ENCODE measurements at regions not wholly inside any gene's neighbourhood (a gene's known extent, or its start where the extent isn't known, plus 50 kb on each side); places are given as distances from the start of the nearest gene placed in this dataset.

DNA sequence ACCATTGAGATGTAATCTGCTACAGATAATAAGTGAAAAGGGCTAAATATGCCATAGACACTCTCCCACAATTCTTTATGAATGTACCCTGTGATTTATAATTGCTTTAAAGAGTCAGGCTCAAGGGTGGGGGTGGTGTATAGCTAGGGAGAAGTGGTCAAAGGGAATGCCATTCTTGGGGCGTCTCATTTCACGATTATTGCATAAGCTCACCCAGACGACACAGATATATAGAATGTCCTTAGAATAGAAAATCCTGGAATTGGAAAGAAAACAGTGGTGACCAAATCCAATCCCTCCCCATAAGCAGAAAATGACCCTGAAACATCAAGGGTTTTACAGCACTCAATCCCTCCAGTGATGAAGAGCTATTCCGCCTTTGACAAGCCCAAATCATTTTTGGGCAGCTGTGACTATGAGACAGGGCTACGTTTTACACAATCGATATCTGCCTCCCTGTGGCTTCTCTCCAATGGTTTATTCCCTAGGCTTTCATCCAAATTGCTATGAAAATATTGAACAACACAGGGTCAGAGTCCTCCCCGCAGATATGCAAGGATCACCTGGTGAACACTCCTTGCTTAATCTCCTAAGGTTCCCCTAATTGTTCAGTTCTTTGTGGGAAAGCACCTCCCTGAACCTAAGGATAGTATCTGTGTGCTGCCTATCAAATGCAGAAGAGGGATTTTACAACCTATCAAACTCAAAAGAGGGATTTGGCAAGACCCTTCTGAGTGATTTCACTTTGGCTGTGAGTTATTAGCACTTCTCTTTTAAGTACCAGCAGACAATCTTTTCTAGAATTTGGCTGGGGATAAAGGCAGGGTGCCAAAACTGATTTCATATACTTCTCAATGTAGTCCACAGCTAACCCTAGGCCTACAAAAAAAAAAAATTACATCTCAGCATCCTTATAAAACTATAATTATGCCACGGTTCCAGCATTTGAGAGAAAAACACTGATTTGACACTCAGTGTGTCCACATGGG, 144.9 kb upstream of the CDH6 start:
- no peaks in the 10 kb centered on the region for H3K4me1 ChIP-seq
- intact Hi-C loops (cut with DNase I) = no loop called here
- TF ChIP-seq POLR2A (IDR thresholded peaks at IDR 0.05) (no peak), POLR2AphosphoS5 (IDR thresholded peaks at IDR 0.05; ENCODE audit: insufficient read depth in 1 of 2, low read depth in 1 of 2) (no peak), CTCF (IDR thresholded peaks at IDR 0.05) (no peak)
- H3K4me3 ChIP-seq = no peak overlapping the region
- H3K9me3 ChIP-seq = no peaks in the 10 kb centered on the region
- H3K27me3 ChIP-seq = no peaks in the 10 kb centered on the region
- DNase-seq (ENCODE audit: extremely low spot score in 2 of 2) = no peak
- H3K36me3 ChIP-seq = no peaks in the 10 kb centered on the region
- H3K27ac ChIP-seq = no peak overlapping the region

DNA sequence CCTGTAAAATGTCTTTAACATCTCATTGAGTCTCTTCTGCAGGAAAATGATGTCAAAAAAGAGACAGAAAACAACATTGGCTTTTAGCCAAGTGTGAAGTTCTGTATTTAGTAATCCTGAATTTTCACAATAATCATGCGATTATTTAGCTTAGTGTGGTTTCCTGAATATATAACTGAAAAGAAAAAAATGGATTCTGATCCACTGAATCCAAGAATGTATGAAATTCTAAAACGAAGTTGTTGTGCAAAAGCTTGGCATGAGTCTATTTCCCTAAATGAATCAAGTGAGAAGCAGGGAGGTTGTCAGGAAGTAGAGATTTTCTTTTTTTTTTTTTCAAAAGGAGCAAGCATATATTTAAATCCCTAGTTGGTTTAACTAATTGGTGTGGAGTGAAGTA, 145.9 kb upstream of the CDH6 start:
- no peaks in the 10 kb centered on the region for H3K4me1 ChIP-seq
- TF ChIP-seq POLR2AphosphoS5 (IDR thresholded peaks at IDR 0.05; ENCODE audit: insufficient read depth in 1 of 2, low read depth in 1 of 2) = no peak
- TF ChIP-seq POLR2A (IDR thresholded peaks at IDR 0.05) = no peak
- TF ChIP-seq CTCF (IDR thresholded peaks at IDR 0.05) = no peak
- intact Hi-C loops (cut with DNase I) = no loop called here

DNA sequence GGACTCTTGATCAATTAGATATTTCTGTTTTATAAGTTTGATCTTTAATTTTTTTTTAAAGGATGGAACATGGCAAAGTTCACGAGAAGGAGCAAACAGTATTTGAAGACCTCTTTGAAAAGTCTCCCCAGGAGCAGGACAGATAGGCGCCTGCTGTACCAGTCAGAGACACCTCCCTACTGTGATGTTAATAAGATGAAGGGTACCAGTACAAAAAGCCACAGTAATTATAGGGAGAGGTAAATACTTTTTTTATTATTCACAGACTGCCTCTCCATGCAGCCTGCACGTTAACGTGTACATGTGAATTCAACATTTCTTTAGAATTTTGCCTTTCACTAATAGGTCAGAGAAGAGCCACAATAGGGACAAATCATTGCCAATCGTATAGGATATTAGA, 146.5 kb upstream of the CDH6 start:
- Histone ChIP-seq H3K4me3 (no peak overlapping the region), H3K27me3 (no peaks in the 10 kb centered on the region), H3K4me1 (no peaks in the 10 kb centered on the region), H3K36me3 (no peaks in the 10 kb centered on the region), H3K9me3 (no peaks in the 10 kb centered on the region), H3K27ac (no peak overlapping the region)
- no peak for DNase-seq (ENCODE audit: extremely low spot score in 2 of 2)
- TF ChIP-seq POLR2AphosphoS5 (IDR thresholded peaks at IDR 0.05; ENCODE audit: insufficient read depth in 1 of 2, low read depth in 1 of 2) (no peak), CTCF (IDR thresholded peaks at IDR 0.05) (no peak), POLR2A (IDR thresholded peaks at IDR 0.05) (no peak)
- intact Hi-C loops (cut with DNase I) = no loop called here

More for the DNA sequence above, 145.9 kb upstream of the CDH6 start:
- Histone ChIP-seq H3K9me3 (no peaks in the 10 kb centered on the region), H3K27me3 (no peaks in the 10 kb centered on the region), H3K36me3 (no peaks in the 10 kb centered on the region), H3K4me3 (no peak overlapping the region), H3K27ac (no peak overlapping the region)
- no peak for DNase-seq (ENCODE audit: extremely low spot score in 2 of 2)

GRCh38 chr5:31036411-31036810, 157.1 kb upstream of the CDH6 start:
- Histone ChIP-seq H3K27ac (no peak overlapping the region), H3K36me3 (no peaks in the 10 kb centered on the region), H3K9me3 (no peaks in the 10 kb centered on the region), H3K4me3 (no peak overlapping the region), H3K4me1 (no peaks in the 10 kb centered on the region), H3K27me3 (no peaks in the 10 kb centered on the region)
- intact Hi-C loops (cut with DNase I) = no loop called here
- TF ChIP-seq CTCF (IDR thresholded peaks at IDR 0.05) = no peak
- no peak for DNase-seq (ENCODE audit: extremely low spot score in 2 of 2)

DNA sequence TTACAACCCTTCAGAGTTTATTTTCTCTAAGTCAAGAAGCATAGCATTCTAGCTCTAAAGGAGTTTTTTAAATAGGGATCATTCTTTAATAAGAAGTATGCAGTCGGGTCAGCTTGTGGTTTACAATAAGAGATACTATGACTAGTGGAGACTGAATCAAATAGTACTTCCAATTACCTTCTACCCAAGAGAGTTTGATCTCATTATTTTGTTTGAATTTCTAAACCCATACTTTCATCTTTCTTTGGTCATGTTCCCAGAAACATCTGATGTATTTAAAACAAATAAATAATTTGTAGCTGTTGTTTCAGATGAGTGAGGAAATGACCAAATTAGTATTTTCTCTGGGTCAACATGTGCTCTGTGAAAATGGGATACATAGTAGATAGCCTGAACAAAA, 160.2 kb upstream of the CDH6 start:
- no peaks in the 10 kb centered on the region for H3K27me3 ChIP-seq
- intact Hi-C loops (cut with DNase I) = no loop called here
- no peak for DNase-seq (ENCODE audit: extremely low spot score in 2 of 2)
- no peak overlapping the region for H3K27ac ChIP-seq
- H3K4me1 ChIP-seq = no peaks in the 10 kb centered on the region
- TF ChIP-seq CTCF (IDR thresholded peaks at IDR 0.05) (no peak), POLR2AphosphoS5 (IDR thresholded peaks at IDR 0.05; ENCODE audit: insufficient read depth in 1 of 2, low read depth in 1 of 2) (no peak), POLR2A (IDR thresholded peaks at IDR 0.05) (no peak)
- H3K36me3 ChIP-seq = no peaks in the 10 kb centered on the region
- no peaks in the 10 kb centered on the region for H3K9me3 ChIP-seq
- H3K4me3 ChIP-seq = no peak overlapping the region
